HCT116 (cell line): ENCODE measurements at regions not wholly inside any gene's neighbourhood (a gene's known extent, or its start where the extent isn't known, plus 50 kb on each side); places are given as distances from the start of the nearest gene placed in this dataset.

Source experiments
- ATAC-seq: fragments of 200-7000 bp; cut with Tn5 transposase; 2 replicates; pipeline ENCODE4 v1.9.1; 2020; ENCODE audit warnings: mild to moderate bottlenecking, moderate library complexity
- BruUV-seq: library from RNA; stranded (reverse); fragments of 400-500 nt; replicated peaks from 2 replicates; lab custom pipeline; 2021; lab: Mats Ljungman, UMichigan
- CTCF ChIA-PET: fragments of 300-600 bp; sonication (Branson Sonifier 250); formaldehyde crosslinking; loops from one replicate; lab custom pipeline; 2021; ENCODE audit warnings: antibody characterized with exemption; lab: Charles Lee
- POLR2A ChIA-PET: fragments of 300-600, 350-600 bp; sonication (Branson Sonifier 250); formaldehyde crosslinking; loops from one replicate; lab custom pipeline; 2021; ENCODE audit warnings: antibody characterized with exemption; lab: Charles Lee
- RAD21 ChIA-PET, 2 experiments: fragments of 300-600 bp; sonication (Branson Sonifier 250); formaldehyde crosslinking; loops; one replicate each; lab custom pipeline; 2023; ENCODE audit warnings: low total read pairs in 2 of 2; ENCODE audit not compliant: uncharacterized antibody in 2 of 2, unreplicated experiment in 2 of 2, low non-redundant PET in 1 of 2; lab: Charles Lee
- DNase-seq: peaks from one replicate; pipeline ENCODE4 v3.0.0-alpha.2; 2010; ENCODE audit warnings: low read depth, low spot score
- H2AFZ ChIP-seq: fragments of 200-600 bp; shearing (Covaris generic), sonication (generic); 2 replicates; pipeline ENCODE4 v1.6.1; 2017; ENCODE audit warnings: low read depth, mixed run types, mixed read lengths, antibody characterized with exemption, low read length; ENCODE audit not compliant: poor library complexity, severe bottlenecking
- H3K27ac ChIP-seq: 2 replicates; pipeline ENCODE4 v1.5.1; 2012; ENCODE audit warnings: low read depth, low read length
- H3K27me3 ChIP-seq: fragments of 200-600 bp; sonication (generic); 2 replicates; pipeline ENCODE4 v1.6.1; 2016; ENCODE audit warnings: mixed run types, low read length, mixed read lengths; ENCODE audit not compliant: insufficient read depth
- H3K36me3 ChIP-seq, 2 experiments: fragments of 200-500 bp in 1 of 2; fragments of 200-600 bp in 1 of 2; sonication (Bioruptor generic) in 1 of 2; sonication (generic) in 1 of 2; 2 replicates each; pipeline versions ENCODE4 v1.5.1 to v1.6.1; 2014 to 2016; ENCODE audit warnings: low read length in 2 of 2, inconsistent platforms in 1 of 2, mixed read lengths in 1 of 2, mixed run types in 1 of 2; ENCODE audit not compliant: insufficient read depth in 2 of 2, control insufficient read depth in 1 of 2
- H3K4me1 ChIP-seq, 2 experiments: fragments of 200-600 bp in 1 of 2; sonication (generic) in 1 of 2; 2 replicates each; pipeline versions ENCODE4 v1.5.1 to v1.6.1; 2012 to 2017; ENCODE audit warnings: low read length in 2 of 2, inconsistent platforms in 1 of 2, mild to moderate bottlenecking in 1 of 2, mixed read lengths in 1 of 2, mixed run types in 1 of 2, moderate library complexity in 1 of 2; ENCODE audit not compliant: insufficient read depth in 2 of 2, control insufficient read depth in 1 of 2
- H3K4me2 ChIP-seq: fragments of 200-600 bp; sonication (generic); 2 replicates; pipeline ENCODE4 v1.6.1; 2017; ENCODE audit warnings: mixed run types, low read length, mixed read lengths
- H3K4me3 ChIP-seq, 2 experiments: fragments of 200-600 bp in 1 of 2; sonication (generic) in 1 of 2; replicated peaks in 1 of 2; 2 replicates each; pipeline ENCODE4 v1.5.1; 2011 to 2016; ENCODE audit warnings: low read length in 2 of 2, control low read depth in 1 of 2, low read depth in 1 of 2, mild to moderate bottlenecking in 1 of 2, mixed read lengths in 1 of 2, mixed run types in 1 of 2
- H3K79me2 ChIP-seq: fragments of 200-600 bp; sonication (generic); 2 replicates; pipeline ENCODE4 v1.6.1; 2017; ENCODE audit warnings: mild to moderate bottlenecking, mixed run types, low read length, moderate library complexity, mixed read lengths; ENCODE audit not compliant: insufficient read depth
- H3K9ac ChIP-seq: fragments of 200-600 bp; sonication (generic); 2 replicates; pipeline ENCODE4 v1.6.1; 2016; ENCODE audit warnings: low read length, mixed read lengths
- H3K9me2 ChIP-seq: fragments of 200-600 bp; sonication (generic), shearing (Covaris generic); 2 replicates; pipeline ENCODE4 v1.6.1; 2017; ENCODE audit warnings: mixed run types, mild to moderate bottlenecking, moderate library complexity; ENCODE audit not compliant: insufficient read depth
- H3K9me3 ChIP-seq, 2 experiments: fragments of 200-500 bp in 1 of 2; fragments of 200-600 bp in 1 of 2; sonication (Bioruptor generic) in 1 of 2; sonication (generic) in 1 of 2; 2 replicates each; pipeline ENCODE4 v1.6.1; 2014 to 2017; ENCODE audit warnings: low read length in 2 of 2, mixed read lengths in 2 of 2, inconsistent platforms in 1 of 2, low read depth in 1 of 2, mild to moderate bottlenecking in 1 of 2, mixed run types in 1 of 2, moderate library complexity in 1 of 2; ENCODE audit not compliant: control insufficient read depth in 1 of 2, insufficient read depth in 1 of 2
- H4K20me1 ChIP-seq: fragments of 200-600 bp; sonication (generic), shearing (Covaris generic); 2 replicates; pipeline ENCODE4 v1.6.1; 2017; ENCODE audit warnings: mixed run types, mild to moderate bottlenecking, moderate library complexity; ENCODE audit not compliant: insufficient read depth
- ATF3 ChIP-seq: IDR thresholded peaks from 2 replicates; pipeline ENCODE4 v1.6.1; 2012
- CBX3 ChIP-seq: IDR thresholded peaks from 2 replicates; pipeline ENCODE4 v1.6.1; 2012; ENCODE audit warnings: low read depth
- CEBPB ChIP-seq: IDR thresholded peaks from 2 replicates; pipeline ENCODE4 v1.6.1; 2012; ENCODE audit warnings: low read depth
- CTCF ChIP-seq, 3 experiments: fragments of 200-600 bp in 1 of 3; sonication (generic) in 1 of 3; IDR thresholded peaks in 2 of 3; conservative IDR thresholded peaks in 1 of 3; 2 replicates each; pipeline ENCODE4 v1.5.1; 2012 to 2017; ENCODE audit warnings: low read depth in 2 of 3, low read length in 2 of 3, antibody characterized with exemption in 1 of 3, borderline replicate concordance in 1 of 3, control low read depth in 1 of 3, mild to moderate bottlenecking in 1 of 3, mixed read lengths in 1 of 3, mixed run types in 1 of 3, moderate library complexity in 1 of 3; ENCODE audit not compliant: insufficient read depth in 1 of 3
- EGR1 ChIP-seq: IDR thresholded peaks from 2 replicates; pipeline ENCODE4 v1.6.1; 2012; ENCODE audit warnings: low read depth
- ELF1 ChIP-seq: IDR thresholded peaks from 2 replicates; pipeline ENCODE4 v1.6.1; 2012; ENCODE audit warnings: low read depth, borderline replicate concordance
- EZH2 ChIP-seq: fragments of 200-600 bp; sonication (generic); IDR thresholded peaks from 2 replicates; pipeline ENCODE4 v1.6.1; 2017; ENCODE audit warnings: antibody characterized with exemption, mixed run types
- EZH2phosphoT487 ChIP-seq: fragments of 200-600 bp; IDR thresholded peaks from 2 replicates; pipeline ENCODE4 v1.6.1; 2018; ENCODE audit warnings: antibody characterized with exemption, borderline replicate concordance
- FOSL1 ChIP-seq: IDR thresholded peaks from 2 replicates; pipeline ENCODE4 v1.6.1; 2012; ENCODE audit warnings: low read depth
- JUND ChIP-seq: IDR thresholded peaks from 2 replicates; pipeline ENCODE4 v1.6.1; 2012
- MAX ChIP-seq: IDR thresholded peaks from 2 replicates; pipeline ENCODE4 v1.6.1; 2012
- POLR2A ChIP-seq: IDR thresholded peaks from 2 replicates; pipeline ENCODE4 v1.7.0; 2011; ENCODE audit warnings: borderline replicate concordance; ENCODE audit not compliant: insufficient read depth, insufficient read length; ENCODE audit errors: extremely low read depth
- POLR2AphosphoS5 ChIP-seq: IDR thresholded peaks from 2 replicates; pipeline ENCODE4 v1.6.1; 2011; ENCODE audit warnings: mild to moderate bottlenecking, low read depth, low read length, moderate library complexity
- RAD21 ChIP-seq: IDR thresholded peaks from 2 replicates; pipeline ENCODE4 v1.6.1; 2012; ENCODE audit warnings: low read depth, mild to moderate bottlenecking
- REST ChIP-seq: IDR thresholded peaks from 2 replicates; pipeline ENCODE4 v1.6.1; 2012; ENCODE audit warnings: low read depth
- SP1 ChIP-seq: IDR thresholded peaks from 2 replicates; pipeline ENCODE4 v1.6.1; 2012; ENCODE audit warnings: low read depth
- SRF ChIP-seq: IDR thresholded peaks from 2 replicates; pipeline ENCODE4 v1.6.1; 2012; ENCODE audit warnings: low read depth
- TCF7L2 ChIP-seq: IDR thresholded peaks from 2 replicates; pipeline ENCODE4 v1.7.0; 2011; ENCODE audit warnings: borderline replicate concordance, inconsistent platforms; ENCODE audit not compliant: insufficient read depth, insufficient read length; ENCODE audit errors: extremely low read depth
- ZBTB33 ChIP-seq: IDR thresholded peaks from 2 replicates; pipeline ENCODE4 v1.6.1; 2011; ENCODE audit warnings: mild to moderate bottlenecking, low read length, moderate library complexity; ENCODE audit not compliant: insufficient replicate concordance; ENCODE audit errors: extremely low read depth
- ZNF274 ChIP-seq: fragments of 200-500 bp; sonication (Bioruptor generic); IDR thresholded peaks from 2 replicates; pipeline ENCODE4 v1.6.1; 2014; ENCODE audit warnings: mild to moderate bottlenecking, low read depth, low read length, inconsistent platforms
- intact Hi-C: fragments of 100-400 bp; cut with micrococcal nuclease; formaldehyde crosslinking; loops from 2 replicates; pipeline ENCODE4 v1.10.0; 2022

GRCh38 chr5:38789134-38789533 is 56.7 kb upstream of the OSMR start:
- no peaks in the 10 kb centered on the region for H3K36me3 ChIP-seq
- intact Hi-C loops: no loop called here
- ATAC-seq (no peak), DNase-seq (no peak)
- no peaks in the 10 kb centered on the region for H3K27me3 ChIP-seq
- H3K4me1 ChIP-seq: no peaks in the 10 kb centered on the region
- no peak for TF ChIP-seq ATF3
- TF ChIP-seq RAD21: no peak
- no peak for TF ChIP-seq CEBPB
- TF ChIP-seq SRF: no peak
- no peak for TF ChIP-seq POLR2A
- TF ChIP-seq CTCF (IDR thresholded peaks at IDR 0.05 in 2 of 3, conservative IDR thresholded peaks at IDR 0.05 in 1 of 3; ENCODE audit: borderline replicate concordance in 1 of 3, insufficient read depth in 1 of 3, low read depth in 2 of 3, low read length in 2 of 3): no peak
- TF ChIP-seq FOSL1: no peak
- no peak for TF ChIP-seq REST
- TF ChIP-seq EZH2phosphoT487: no peak
- no peak for TF ChIP-seq ZNF274
- TF ChIP-seq SP1: no peak
- no peak for TF ChIP-seq CBX3
- no peak for TF ChIP-seq TCF7L2
- no peak for TF ChIP-seq ELF1
- no peak for TF ChIP-seq MAX
- no peak for TF ChIP-seq JUND
- no peak for TF ChIP-seq EGR1
- no peak for TF ChIP-seq ZBTB33
- no peak for TF ChIP-seq EZH2
- TF ChIP-seq POLR2AphosphoS5: no peak
- H4K20me1 ChIP-seq: no peaks in the 10 kb centered on the region
- H3K9me3 ChIP-seq: no peaks in the 10 kb centered on the region
- CTCF ChIA-PET: no interaction called here
- H3K4me3 ChIP-seq: no peak overlapping the region
- H3K27ac ChIP-seq: no peak overlapping the region
- POLR2A ChIA-PET: no interaction called here
- BruUV-seq: no TSS peak
- no peak overlapping the region for H2AFZ ChIP-seq
- H3K4me2 ChIP-seq: no peak overlapping the region
- no peak overlapping the region for H3K9ac ChIP-seq
- RAD21 ChIA-PET: no interaction called here
- H3K9me2 ChIP-seq: no peaks in the 10 kb centered on the region
- H3K79me2 ChIP-seq: no peaks in the 10 kb centered on the region
